IMR-90 (cell line): ENCODE measurements at regions not wholly inside any gene's neighbourhood (a gene's known extent, or its start where the extent isn't known, plus 50 kb on each side); places are given as distances from the start of the nearest gene placed in this dataset.

Source experiments
- ATAC-seq: fragments of 200-7000 bp; cut with Tn5 transposase; 2 replicates; pipeline ENCODE4 v1.9.1; 2020; ENCODE audit warnings: low read depth, mild to moderate bottlenecking, moderate library complexity
- BruUV-seq: library from RNA; stranded (reverse); fragments of 400-500 nt; replicated peaks from 2 replicates; lab custom pipeline; 2021; lab: Mats Ljungman, UMichigan
- CTCF ChIA-PET: fragments of 300-600 bp; formaldehyde crosslinking; extraction: SDS; loops from one replicate; lab custom pipeline; 2021; ENCODE audit warnings: antibody characterized with exemption; lab: Yijun Ruan, JAX
- POLR2A ChIA-PET: fragments of 300-600 bp; sonication (Branson Sonifier 250); formaldehyde crosslinking; loops from one replicate; lab custom pipeline; 2022; ENCODE audit warnings: antibody characterized with exemption; ENCODE audit not compliant: unreplicated experiment; lab: Charles Lee
- DNase-seq: peaks from one replicate; pipeline ENCODE4 v3.0.0; 2013
- H2AFZ ChIP-seq: replicated peaks from 2 replicates; pipeline ENCODE3; 2013; ENCODE audit warnings: low read length, mild to moderate bottlenecking; ENCODE audit not compliant: poor library complexity
- H2AK5ac ChIP-seq: 2 replicates; pipeline ENCODE4 v1.6.1; 2013; ENCODE audit warnings: low read depth, low read length, inconsistent platforms
- H2AK9ac ChIP-seq: replicated peaks from 2 replicates; pipeline ENCODE3; 2013; ENCODE audit warnings: mild to moderate bottlenecking, low read depth, low read length, moderate library complexity; ENCODE audit not compliant: poor library complexity
- H2BK120ac ChIP-seq: 2 replicates; pipeline ENCODE4 v1.6.1; 2013; ENCODE audit warnings: low read depth, low read length, inconsistent platforms
- H2BK15ac ChIP-seq: 3 replicates; pipeline ENCODE4 v1.6.1; 2013; ENCODE audit warnings: low read depth, low read length, inconsistent platforms
- H2BK20ac ChIP-seq: 2 replicates; pipeline ENCODE4 v1.6.1; 2013; ENCODE audit warnings: low read depth, mild to moderate bottlenecking, inconsistent platforms, low read length, moderate library complexity
- H2BK5ac ChIP-seq: 2 replicates; pipeline ENCODE4 v1.6.1; 2013; ENCODE audit warnings: mild to moderate bottlenecking, low read depth, low read length, inconsistent platforms; ENCODE audit not compliant: poor library complexity, severe bottlenecking
- H3K14ac ChIP-seq: replicated peaks from 2 replicates; pipeline ENCODE4 v1.6.1; 2013; ENCODE audit warnings: low read depth, low read length, inconsistent platforms
- H3K18ac ChIP-seq: 2 replicates; pipeline ENCODE4 v1.6.1; 2013; ENCODE audit warnings: low read depth, low read length, control low read depth
- H3K23ac ChIP-seq: 2 replicates; pipeline ENCODE4 v1.6.1; 2013; ENCODE audit warnings: low read depth, low read length, inconsistent platforms
- H3K27ac ChIP-seq: 2 replicates; pipeline ENCODE4 v1.5.1; 2013; ENCODE audit warnings: mild to moderate bottlenecking, control low read depth, low read length; ENCODE audit not compliant: insufficient read depth
- H3K27me3 ChIP-seq: 2 replicates; pipeline ENCODE4 v1.6.1; 2013; ENCODE audit warnings: low read length; ENCODE audit not compliant: control insufficient read depth, insufficient read depth
- H3K36me3 ChIP-seq: 2 replicates; pipeline ENCODE4 v1.6.1; 2013; ENCODE audit warnings: low read length, mixed read lengths; ENCODE audit not compliant: control insufficient read depth, insufficient read depth
- H3K4ac ChIP-seq: 2 replicates; pipeline ENCODE4 v1.6.1; 2013; ENCODE audit warnings: low read depth, low read length, inconsistent platforms
- H3K4me1 ChIP-seq: 2 replicates; pipeline ENCODE4 v1.6.1; 2013; ENCODE audit warnings: low read length, mixed read lengths; ENCODE audit not compliant: control insufficient read depth, insufficient read depth
- H3K4me2 ChIP-seq: 2 replicates; pipeline ENCODE4 v1.6.1; 2013; ENCODE audit warnings: low read depth, mild to moderate bottlenecking, control low read depth, low read length, moderate library complexity
- H3K4me3 ChIP-seq: 2 replicates; pipeline ENCODE4 v1.5.1; 2013; ENCODE audit warnings: low read depth, mild to moderate bottlenecking, control low read depth, low read length, moderate library complexity; ENCODE audit not compliant: insufficient read depth
- H3K56ac ChIP-seq: 2 replicates; pipeline ENCODE4 v1.6.1; 2013; ENCODE audit warnings: low read length, inconsistent platforms; ENCODE audit not compliant: insufficient read depth; ENCODE audit errors: extremely low read depth
- H3K79me1 ChIP-seq, 2 experiments: 2 replicates each; pipeline ENCODE4 v1.6.1; 2013; ENCODE audit warnings: low read length in 2 of 2, inconsistent platforms in 1 of 2, low read depth in 1 of 2
- H3K9ac ChIP-seq: 2 replicates; pipeline ENCODE4 v1.6.1; 2013; ENCODE audit warnings: low read depth, low read length, control low read depth
- H3K9me1 ChIP-seq: 2 replicates; pipeline ENCODE4 v1.6.1; 2013; ENCODE audit warnings: low read length, inconsistent platforms; ENCODE audit not compliant: insufficient read depth
- H3K9me3 ChIP-seq: 2 replicates; pipeline ENCODE4 v1.6.1; 2013; ENCODE audit warnings: low read length; ENCODE audit not compliant: control insufficient read depth, insufficient read depth
- H4K20me1 ChIP-seq: 2 replicates; pipeline ENCODE4 v1.6.1; 2013; ENCODE audit warnings: low read length, inconsistent platforms; ENCODE audit not compliant: insufficient read depth
- H4K5ac ChIP-seq: 2 replicates; pipeline ENCODE4 v1.6.1; 2013; ENCODE audit warnings: mild to moderate bottlenecking, low read depth, low read length, control low read depth
- H4K8ac ChIP-seq, 2 experiments: 2 replicates each; pipeline ENCODE4 v1.6.1; 2013; ENCODE audit warnings: low read depth in 2 of 2, low read length in 2 of 2, control low read depth in 1 of 2, inconsistent platforms in 1 of 2
- H4K91ac ChIP-seq: 2 replicates; pipeline ENCODE4 v1.6.1; 2013; ENCODE audit warnings: low read depth, low read length, inconsistent platforms; ENCODE audit not compliant: insufficient read depth
- BHLHE40 ChIP-seq: fragments of 150-350 bp; IDR thresholded peaks from 2 replicates; pipeline ENCODE4 v1.6.1; 2016; ENCODE audit warnings: mild to moderate bottlenecking, low read depth, low read length
- CEBPB ChIP-seq: IDR thresholded peaks from 2 replicates; pipeline ENCODE4 v1.6.1; 2012; ENCODE audit warnings: low read depth, low read length, improper control_type of control experiment
- CHD1 ChIP-seq: IDR thresholded peaks from 2 replicates; pipeline ENCODE4 v1.6.1; 2012; ENCODE audit warnings: low read depth, low read length, improper control_type of control experiment
- CTCF ChIP-seq: conservative IDR thresholded peaks from 2 replicates; pipeline ENCODE4 v1.5.1; 2012; ENCODE audit warnings: mild to moderate bottlenecking, low read depth, low read length, improper control_type of control experiment
- FOS ChIP-seq: fragments of 150-350 bp; IDR thresholded peaks from 2 replicates; pipeline ENCODE4 v1.6.1; 2016; ENCODE audit warnings: low read depth, low read length
- MAFK ChIP-seq: IDR thresholded peaks from 2 replicates; pipeline ENCODE4 v1.6.1; 2012; ENCODE audit warnings: low read depth, low read length, improper control_type of control experiment
- MAZ ChIP-seq: IDR thresholded peaks from 2 replicates; pipeline ENCODE4 v1.6.1; 2012; ENCODE audit warnings: low read depth, mild to moderate bottlenecking, low read length, improper control_type of control experiment, moderate library complexity, borderline replicate concordance
- MXI1 ChIP-seq: IDR thresholded peaks from 2 replicates; pipeline ENCODE4 v1.6.1; 2012; ENCODE audit warnings: low read depth, mild to moderate bottlenecking, low read length, moderate library complexity, borderline replicate concordance
- NFE2L2 ChIP-seq: fragments of 150-350 bp; IDR thresholded peaks from 2 replicates; pipeline ENCODE4 v1.6.1; 2016; ENCODE audit warnings: low read depth, mild to moderate bottlenecking, low read length
- POLR2A ChIP-seq: IDR thresholded peaks from 2 replicates; pipeline ENCODE4 v1.6.1; 2012; ENCODE audit warnings: mild to moderate bottlenecking, low read depth, low read length
- RAD21 ChIP-seq: IDR thresholded peaks from 2 replicates; pipeline ENCODE4 v1.6.1; 2012; ENCODE audit warnings: low read length, improper control_type of control experiment
- RCOR1 ChIP-seq: IDR thresholded peaks from 2 replicates; pipeline ENCODE4 v1.6.1; 2012; ENCODE audit warnings: mild to moderate bottlenecking, low read length, improper control_type of control experiment; ENCODE audit not compliant: insufficient replicate concordance
- RFX5 ChIP-seq: IDR thresholded peaks from 2 replicates; pipeline ENCODE4 v1.8.0; 2012; ENCODE audit warnings: low read depth, mild to moderate bottlenecking, low read length, moderate library complexity
- SMC3 ChIP-seq: fragments of 150-350 bp; IDR thresholded peaks from 2 replicates; pipeline ENCODE4 v1.6.1; 2016; ENCODE audit warnings: low read depth, mild to moderate bottlenecking, antibody characterized with exemption, low read length, moderate library complexity
- dilution Hi-C: fragments of 300-500 bp; cut with HindIII; formaldehyde crosslinking; loops from one replicate; pipeline ENCODE4 v1.14.3; 2018; ENCODE audit warnings: low sequenced_read_pairs; ENCODE audit not compliant: unreplicated experiment
- in situ Hi-C: fragments of 300-500 bp; cut with MboI; formaldehyde crosslinking; loops from 3 replicates; pipeline ENCODE4 v1.14.3; 2019; ENCODE audit warnings: low sequenced_read_pairs, inconsistent platforms, mixed read lengths
- intact Hi-C: fragments of 100-400 bp; cut with micrococcal nuclease; formaldehyde crosslinking; loops from 2 replicates; pipeline ENCODE4 v1.10.0; 2022
- TF ChIP-seq, protein P1 (sequence below): fragments of 150-350 bp; IDR thresholded peaks from 2 replicates; pipeline ENCODE4 v1.6.1; 2017; ENCODE audit warnings: mild to moderate bottlenecking, antibody characterized with exemption, low read length, low read depth
- TF ChIP-seq, protein P2 (sequence below): fragments of 150-350 bp; IDR thresholded peaks from 2 replicates; pipeline ENCODE4 v1.6.1; 2016; ENCODE audit warnings: low read depth, mild to moderate bottlenecking, low read length, moderate library complexity, borderline replicate concordance

- no peak overlapping the region for H4K91ac ChIP-seq
- H4K8ac ChIP-seq = no peak overlapping the region
- no peaks in the 10 kb centered on the region for H3K27me3 ChIP-seq
- H3K56ac ChIP-seq = no peak overlapping the region
- no peak overlapping the region for H3K14ac ChIP-seq
- no peak overlapping the region for H4K5ac ChIP-seq
- no peak overlapping the region for H2BK15ac ChIP-seq
- H4K20me1 ChIP-seq = no peaks in the 10 kb centered on the region
- no peak overlapping the region for H3K4me2 ChIP-seq
- H2BK20ac ChIP-seq = no peak overlapping the region
- no peak overlapping the region for H3K4me3 ChIP-seq
- no TSS peak for BruUV-seq
- no peaks in the 10 kb centered on the region for H3K36me3 ChIP-seq
- H2AFZ ChIP-seq = no peak overlapping the region
- no peak overlapping the region for H2AK9ac ChIP-seq
- no peak overlapping the region for H3K18ac ChIP-seq
- H2BK5ac ChIP-seq = no peak overlapping the region
- DNase-seq (no peak), ATAC-seq (no peak)
- POLR2A ChIA-PET = no interaction called here
- no peaks in the 10 kb centered on the region for H3K79me1 ChIP-seq
- H3K9me3 ChIP-seq = no peaks in the 10 kb centered on the region
- TF ChIP-seq NFE2L2 (no peak), RAD21 (no peak), BHLHE40 (no peak), CHD1 (no peak), POLR2A (no peak), MAZ (no peak), RFX5 (no peak), FOS (no peak), RCOR1 (no peak), MXI1 (no peak), MAFK (no peak), CTCF (no peak), CEBPB (no peak), SMC3 (no peak)
- TF ChIP-seq, protein P1, sequence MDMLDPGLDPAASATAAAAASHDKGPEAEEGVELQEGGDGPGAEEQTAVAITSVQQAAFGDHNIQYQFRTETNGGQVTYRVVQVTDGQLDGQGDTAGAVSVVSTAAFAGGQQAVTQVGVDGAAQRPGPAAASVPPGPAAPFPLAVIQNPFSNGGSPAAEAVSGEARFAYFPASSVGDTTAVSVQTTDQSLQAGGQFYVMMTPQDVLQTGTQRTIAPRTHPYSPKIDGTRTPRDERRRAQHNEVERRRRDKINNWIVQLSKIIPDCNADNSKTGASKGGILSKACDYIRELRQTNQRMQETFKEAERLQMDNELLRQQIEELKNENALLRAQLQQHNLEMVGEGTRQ = no peak
- TF ChIP-seq, protein P2, sequence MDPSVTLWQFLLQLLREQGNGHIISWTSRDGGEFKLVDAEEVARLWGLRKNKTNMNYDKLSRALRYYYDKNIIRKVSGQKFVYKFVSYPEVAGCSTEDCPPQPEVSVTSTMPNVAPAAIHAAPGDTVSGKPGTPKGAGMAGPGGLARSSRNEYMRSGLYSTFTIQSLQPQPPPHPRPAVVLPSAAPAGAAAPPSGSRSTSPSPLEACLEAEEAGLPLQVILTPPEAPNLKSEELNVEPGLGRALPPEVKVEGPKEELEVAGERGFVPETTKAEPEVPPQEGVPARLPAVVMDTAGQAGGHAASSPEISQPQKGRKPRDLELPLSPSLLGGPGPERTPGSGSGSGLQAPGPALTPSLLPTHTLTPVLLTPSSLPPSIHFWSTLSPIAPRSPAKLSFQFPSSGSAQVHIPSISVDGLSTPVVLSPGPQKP = no peak
- no peak overlapping the region for H3K27ac ChIP-seq
- H3K4me1 ChIP-seq = no peaks in the 10 kb centered on the region
- in situ Hi-C loops (no loop called here), intact Hi-C loops (no loop called here), dilution Hi-C loops (no loop called here)
- CTCF ChIA-PET = interaction anchor here (0.8 kb wide), 1 partner anchor 333 kb away, joined by 3 read pairs; no protein-coding TSS in a partner anchor
- H3K9me1 ChIP-seq = no peaks in the 10 kb centered on the region
- no peak overlapping the region for H3K23ac ChIP-seq
- H2BK120ac ChIP-seq = no peak overlapping the region
- no peak overlapping the region for H3K4ac ChIP-seq
- no peak overlapping the region for H2AK5ac ChIP-seq
- no peak overlapping the region for H3K9ac ChIP-seq
Measured at GRCh38 chr4:174071595-174071994, 211.9 kb downstream of the FBXO8 start.
